ENCODE measurements at regions not wholly inside any gene's neighbourhood (a gene's known extent, or its start where the extent isn't known, plus 50 kb on each side); places are given as distances from the start of the nearest gene placed in this dataset.

DNA sequence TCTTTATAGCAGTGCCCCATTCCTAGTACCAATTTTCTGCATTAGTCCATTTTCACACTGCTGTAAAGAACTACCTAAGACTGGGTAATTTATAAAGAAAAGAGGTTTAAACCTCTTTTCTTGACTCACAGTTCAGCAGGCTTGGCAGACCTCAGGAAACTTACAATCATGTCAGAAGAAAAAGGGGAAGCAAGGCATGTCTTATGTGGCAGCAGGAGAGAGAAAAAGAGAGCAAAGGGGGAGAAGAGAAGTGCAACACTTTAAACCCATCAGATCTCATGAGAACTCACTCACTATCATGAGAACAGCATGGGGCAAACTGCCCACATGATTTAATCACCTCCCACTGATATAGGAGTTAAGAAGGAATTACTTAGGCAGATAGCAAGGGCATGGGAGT is 101.6 kb upstream of the PLEKHG7 start:
- peaks cover 0 to 42% (median 17%) of the 10 kb centered on the region in 4 donors for H3K4me1 ChIP-seq
- no peak for DNase-seq
- H3K4me3 ChIP-seq = no peak overlapping the region
- no peaks in the 10 kb centered on the region for H3K9me3 ChIP-seq
- no peak overlapping the region for H3K27ac ChIP-seq
- no peaks in the 10 kb centered on the region for H3K27me3 ChIP-seq
- TF ChIP-seq, protein P1, sequence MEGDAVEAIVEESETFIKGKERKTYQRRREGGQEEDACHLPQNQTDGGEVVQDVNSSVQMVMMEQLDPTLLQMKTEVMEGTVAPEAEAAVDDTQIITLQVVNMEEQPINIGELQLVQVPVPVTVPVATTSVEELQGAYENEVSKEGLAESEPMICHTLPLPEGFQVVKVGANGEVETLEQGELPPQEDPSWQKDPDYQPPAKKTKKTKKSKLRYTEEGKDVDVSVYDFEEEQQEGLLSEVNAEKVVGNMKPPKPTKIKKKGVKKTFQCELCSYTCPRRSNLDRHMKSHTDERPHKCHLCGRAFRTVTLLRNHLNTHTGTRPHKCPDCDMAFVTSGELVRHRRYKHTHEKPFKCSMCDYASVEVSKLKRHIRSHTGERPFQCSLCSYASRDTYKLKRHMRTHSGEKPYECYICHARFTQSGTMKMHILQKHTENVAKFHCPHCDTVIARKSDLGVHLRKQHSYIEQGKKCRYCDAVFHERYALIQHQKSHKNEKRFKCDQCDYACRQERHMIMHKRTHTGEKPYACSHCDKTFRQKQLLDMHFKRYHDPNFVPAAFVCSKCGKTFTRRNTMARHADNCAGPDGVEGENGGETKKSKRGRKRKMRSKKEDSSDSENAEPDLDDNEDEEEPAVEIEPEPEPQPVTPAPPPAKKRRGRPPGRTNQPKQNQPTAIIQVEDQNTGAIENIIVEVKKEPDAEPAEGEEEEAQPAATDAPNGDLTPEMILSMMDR (IDR thresholded peaks at IDR 0.05) = no peak
- intact Hi-C loops (cut with DNase I; ENCODE audit: low total_unique reads) = no loop called here
- H3K36me3 ChIP-seq = no peaks in the 10 kb centered on the region

DNA sequence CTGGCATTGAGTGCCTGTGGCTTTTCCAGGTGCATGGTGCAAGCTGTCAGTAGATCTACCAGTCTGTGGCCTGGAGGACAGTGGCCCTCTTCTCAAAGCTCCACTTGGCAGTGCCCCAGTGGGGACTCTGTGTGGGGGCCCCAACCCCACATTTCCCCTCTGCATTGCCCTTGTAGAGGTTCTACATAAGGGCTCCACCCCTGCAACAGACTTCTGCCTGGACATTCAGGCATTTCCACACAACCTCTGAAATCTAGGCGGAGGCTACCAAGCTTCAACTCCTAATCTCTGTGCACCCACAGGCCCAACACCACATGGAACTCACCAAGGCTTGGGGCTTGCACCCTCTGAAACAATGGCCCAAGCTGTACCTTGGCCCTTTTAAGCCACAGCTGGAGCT is 102.7 kb upstream of the PLEKHG7 start:
- peaks cover 0 to 31% (median 8%) of the 10 kb centered on the region in 4 donors for H3K4me1 ChIP-seq
- TF ChIP-seq, protein P1 (IDR thresholded peaks at IDR 0.05) = no peak
- intact Hi-C loops (cut with DNase I; ENCODE audit: low total_unique reads) = no loop called here

DNA sequence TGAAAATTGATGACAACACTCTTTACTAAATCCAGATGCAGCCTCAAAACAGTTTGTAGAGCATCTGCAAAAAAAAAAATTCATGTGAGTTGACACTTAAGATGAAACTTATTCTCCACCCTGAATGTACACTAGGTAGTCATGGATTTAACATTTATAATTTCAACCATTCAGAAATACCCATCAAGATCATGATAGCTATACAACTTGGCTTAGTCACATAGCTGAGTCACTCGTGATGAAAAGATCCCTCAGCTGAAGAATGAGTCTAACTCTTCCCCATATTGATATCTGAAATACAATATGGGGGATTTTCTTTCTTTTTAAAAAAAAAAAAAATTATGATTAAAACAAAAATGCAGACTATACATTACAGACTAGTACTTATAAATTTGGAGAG is 104.8 kb upstream of the PLEKHG7 start:
- Histone ChIP-seq H3K4me1 (peaks cover 0 to 11% (median 2%) of the 10 kb centered on the region in 4 donors), H3K27ac (no peak overlapping the region), H3K9me3 (no peaks in the 10 kb centered on the region), H3K27me3 (no peaks in the 10 kb centered on the region), H3K4me3 (no peak overlapping the region), H3K36me3 (no peaks in the 10 kb centered on the region)
- intact Hi-C loops (cut with DNase I; ENCODE audit: low total_unique reads) = no loop called here
- DNase-seq = no peak
- TF ChIP-seq, protein P1 (IDR thresholded peaks at IDR 0.05) = no peak

More for the DNA sequence above, 102.7 kb upstream of the PLEKHG7 start:
- Histone ChIP-seq H3K4me3 (no peak overlapping the region), H3K27me3 (no peaks in the 10 kb centered on the region), H3K27ac (no peak overlapping the region), H3K9me3 (no peaks in the 10 kb centered on the region), H3K36me3 (no peaks in the 10 kb centered on the region)
- DNase-seq = no peak

DNA sequence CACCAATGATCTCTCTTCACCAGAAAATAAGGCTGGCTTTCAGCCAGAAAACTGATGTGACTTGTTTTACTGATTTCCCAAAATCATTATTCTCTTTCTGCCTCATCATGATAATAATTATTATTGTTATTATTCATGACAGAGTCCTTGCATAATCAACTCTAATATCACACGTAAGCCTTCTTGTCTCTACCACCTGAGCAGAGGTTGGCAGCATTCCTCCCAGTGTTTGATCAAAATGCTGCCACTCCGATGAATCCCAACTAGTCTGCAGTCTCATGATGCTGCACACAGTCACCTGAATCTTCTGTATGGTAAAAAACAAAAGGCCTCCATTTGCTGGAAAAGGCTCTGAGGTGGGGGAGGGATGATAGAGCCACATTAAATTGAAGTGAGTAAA is 105.7 kb upstream of the PLEKHG7 start:
- Histone ChIP-seq H3K27me3 (no peaks in the 10 kb centered on the region), H3K36me3 (no peaks in the 10 kb centered on the region), H3K27ac (no peak overlapping the region), H3K4me1 (peaks cover 0 to 2% (median 0%) of the 10 kb centered on the region in 4 donors), H3K4me3 (no peak overlapping the region), H3K9me3 (no peaks in the 10 kb centered on the region)
- no peak for DNase-seq
- intact Hi-C loops (cut with DNase I; ENCODE audit: low total_unique reads) = no loop called here
- TF ChIP-seq, protein P1 (IDR thresholded peaks at IDR 0.05) = no peak

DNA sequence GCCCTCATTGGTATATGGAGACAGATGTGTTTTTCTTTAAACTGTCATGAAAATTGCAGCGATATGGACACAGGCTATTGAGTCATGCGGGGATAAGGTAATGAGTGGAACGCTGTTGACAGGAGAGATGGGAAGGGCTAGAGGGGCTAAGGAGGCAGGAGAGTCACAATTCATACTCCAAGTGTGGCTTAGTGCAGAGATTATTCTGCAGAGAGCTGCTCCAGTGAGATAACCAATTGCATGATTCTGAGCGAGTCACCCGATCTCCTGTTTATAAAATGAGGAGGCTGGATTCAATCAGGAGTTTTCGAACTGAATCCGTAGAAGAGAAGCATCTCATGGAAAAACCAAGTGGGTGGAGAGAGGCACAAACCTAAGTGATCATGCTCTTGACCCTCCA is 106.4 kb upstream of the PLEKHG7 start:
- Histone ChIP-seq H3K9me3 (no peaks in the 10 kb centered on the region), H3K27me3 (no peaks in the 10 kb centered on the region), H3K27ac (no peak overlapping the region), H3K4me1 (no peaks in the 10 kb centered on the region), H3K4me3 (no peak overlapping the region), H3K36me3 (no peaks in the 10 kb centered on the region)
- TF ChIP-seq, protein P1 (IDR thresholded peaks at IDR 0.05) = no peak
- intact Hi-C loops (cut with DNase I; ENCODE audit: low total_unique reads) = no loop called here
- no peak for DNase-seq

DNA sequence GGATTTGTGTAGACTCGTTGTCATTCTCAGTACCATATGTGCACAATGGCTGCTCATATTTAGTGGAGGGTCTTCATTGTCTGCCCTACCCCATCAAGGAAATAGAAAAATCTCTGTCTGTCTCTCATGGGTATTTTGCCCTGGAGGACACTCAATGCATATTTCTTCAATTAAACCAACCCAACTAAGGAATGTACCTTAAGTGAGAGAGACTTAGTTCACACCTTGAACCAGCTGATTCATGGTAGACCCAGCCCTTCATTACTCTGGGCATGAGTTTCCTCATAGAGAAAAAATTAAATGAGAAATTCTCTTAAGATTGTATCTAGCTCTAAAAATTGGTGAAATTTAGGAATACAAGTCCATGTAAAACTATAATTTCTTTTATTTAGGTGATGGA is 107.1 kb upstream of the PLEKHG7 start:
- Histone ChIP-seq H3K27me3 (no peaks in the 10 kb centered on the region), H3K27ac (no peak overlapping the region), H3K4me3 (no peak overlapping the region), H3K9me3 (no peaks in the 10 kb centered on the region), H3K4me1 (no peaks in the 10 kb centered on the region), H3K36me3 (no peaks in the 10 kb centered on the region)
- DNase-seq = no peak
- TF ChIP-seq, protein P1 (IDR thresholded peaks at IDR 0.05) = no peak
- intact Hi-C loops (cut with DNase I; ENCODE audit: low total_unique reads) = no loop called here
